NCI-H526 (cell line): ENCODE measurements at regions not wholly inside any gene's neighbourhood (a gene's known extent, or its start where the extent isn't known, plus 50 kb on each side); places are given as distances from the start of the nearest gene placed in this dataset.
"Not testable (repeated sequence)": the region's sequence is repeated elsewhere in the genome, so short reads cannot be mapped to it uniquely, and the experiment has no call there.

Source experiments
- DNase-seq, 2 experiments: peaks; one replicate each; lab custom pipeline; 2025; lab: John Stamatoyannopoulos, UW

GRCh38 chr7:16265863-16266458, 155.4 kb downstream of the CRPPA start:
- no peak for DNase-seq

GRCh38 chr7:16264823-16265804, 156.2 kb downstream of the CRPPA start:
- no peak for DNase-seq

- DNase-seq = no peak
These were observed 157.1 kb downstream of the CRPPA start for GRCh38 chr7:16264036-16264819.

- not testable (repeated sequence) for DNase-seq
These were observed 158.0 kb downstream of the CRPPA start for GRCh38 chr7:16263377-16263776.

GRCh38 chr7:16261654-16262053, 159.7 kb downstream of the CRPPA start:
- no peak for DNase-seq

GRCh38 chr7:16261100-16261499, 160.2 kb downstream of the CRPPA start:
- DNase-seq = no peak

- DNase-seq = peak in 1 of 2 experiments; percentile 9
These were observed 161.1 kb downstream of the CRPPA start for GRCh38 chr7:16260236-16260728.

- DNase-seq = not testable (repeated sequence)
These were observed 164.9 kb downstream of the CRPPA start for GRCh38 chr7:16256419-16256818.

GRCh38 chr7:16255952-16256351, 165.4 kb downstream of the CRPPA start:
- DNase-seq = not testable (repeated sequence)

- not testable (repeated sequence) for DNase-seq
These were observed 170.7 kb downstream of the CRPPA start for GRCh38 chr7:16250655-16251054.

- DNase-seq = not testable (repeated sequence)
These were observed 172.1 kb downstream of the CRPPA start for GRCh38 chr7:16249204-16249603.

GRCh38 chr7:16248556-16248955, 172.8 kb downstream of the CRPPA start:
- not testable (repeated sequence) for DNase-seq

GRCh38 chr7:16244469-16244868, 176.9 kb downstream of the CRPPA start:
- no peak for DNase-seq

- DNase-seq = no peak
These were observed 178.4 kb downstream of the CRPPA start for GRCh38 chr7:16242920-16243319.

- no peak for DNase-seq
These were observed 180.3 kb downstream of the CRPPA start for GRCh38 chr7:16241017-16241416.

GRCh38 chr7:16236381-16236780, 185.0 kb downstream of the CRPPA start:
- DNase-seq = no peak

GRCh38 chr7:16235147-16236114, 185.9 kb downstream of the CRPPA start:
- DNase-seq = no peak

GRCh38 chr7:16234493-16235146, 186.7 kb downstream of the CRPPA start:
- no peak for DNase-seq

GRCh38 chr7:16233517-16233916, 187.8 kb downstream of the CRPPA start:
- DNase-seq = no peak

- no peak for DNase-seq
These were observed 189.1 kb downstream of the CRPPA start for GRCh38 chr7:16232273-16232672.
